ENCODE measurements at regions not wholly inside any gene's neighbourhood (a gene's known extent, or its start where the extent isn't known, plus 50 kb on each side); places are given as distances from the start of the nearest gene placed in this dataset.

- WGBS, 2 experiments, result 96 to 100% methylated on average over 3 of the region's 4 CpGs
- Histone ChIP-seq H3K36me3 (ENCODE audit: control insufficient read depth, insufficient read depth, low read length) (no peaks in the 10 kb centered on the region), H3K4me3 (ENCODE audit: insufficient read depth, low read depth, low read length) (no peak overlapping the region), H3K27me3 (ENCODE audit: control insufficient read depth, insufficient read depth, low read length, poor library complexity, severe bottlenecking) (no peaks in the 10 kb centered on the region), H3K9me3 (ENCODE audit: control insufficient read depth, low read length) (peaks cover 2% of the 10 kb centered on the region), H3K27ac (ENCODE audit: insufficient read depth, low read depth, low read length, poor library complexity, severe bottlenecking) (no peak overlapping the region), H3K4me1 (ENCODE audit: control insufficient read depth, insufficient read depth, low read length) (peaks cover 11% of the 10 kb centered on the region)
These were observed 268.4 kb upstream of the ARGLU1 start for GRCh38 chr13:106836186-106836802.

GRCh38 chr13:106835477-106835876, 267.5 kb upstream of the ARGLU1 start:
- no peak overlapping the region for H3K27ac ChIP-seq (ENCODE audit: insufficient read depth, low read depth, low read length, poor library complexity, severe bottlenecking)
- no peaks in the 10 kb centered on the region for H3K27me3 ChIP-seq (ENCODE audit: control insufficient read depth, insufficient read depth, low read length, poor library complexity, severe bottlenecking)
- H3K4me1 ChIP-seq (ENCODE audit: control insufficient read depth, insufficient read depth, low read length), result peaks cover 11% of the 10 kb centered on the region
- H3K9me3 ChIP-seq (ENCODE audit: control insufficient read depth, low read length), result peaks cover 2% of the 10 kb centered on the region
- H3K36me3 ChIP-seq (ENCODE audit: control insufficient read depth, insufficient read depth, low read length), result no peaks in the 10 kb centered on the region
- WGBS, 2 experiments, result 37 to 42% methylated on average over 1 of the region's 1 CpG
- no peak overlapping the region for H3K4me3 ChIP-seq (ENCODE audit: insufficient read depth, low read depth, low read length)

GRCh38 chr13:106821979-106822378, 254.0 kb upstream of the ARGLU1 start:
- Histone ChIP-seq H3K4me3 (ENCODE audit: insufficient read depth, low read depth, low read length) (no peak overlapping the region), H3K36me3 (ENCODE audit: control insufficient read depth, insufficient read depth, low read length) (no peaks in the 10 kb centered on the region), H3K27me3 (ENCODE audit: control insufficient read depth, insufficient read depth, low read length, poor library complexity, severe bottlenecking) (no peaks in the 10 kb centered on the region), H3K27ac (ENCODE audit: insufficient read depth, low read depth, low read length, poor library complexity, severe bottlenecking) (no peak overlapping the region), H3K9me3 (ENCODE audit: control insufficient read depth, low read length) (no peaks in the 10 kb centered on the region), H3K4me1 (ENCODE audit: control insufficient read depth, insufficient read depth, low read length) (no peaks in the 10 kb centered on the region)
- WGBS, 2 experiments, result 86% methylated on average over 6 to 8 of the region's 8 CpGs

- H3K4me3 ChIP-seq (ENCODE audit: insufficient read depth, low read depth, low read length), result no peak overlapping the region
- peaks cover 4% of the 10 kb centered on the region for H3K4me1 ChIP-seq (ENCODE audit: control insufficient read depth, insufficient read depth, low read length)
- H3K9me3 ChIP-seq (ENCODE audit: control insufficient read depth, low read length), result no peaks in the 10 kb centered on the region
- H3K36me3 ChIP-seq (ENCODE audit: control insufficient read depth, insufficient read depth, low read length), result no peaks in the 10 kb centered on the region
- 86% methylated on average over 6 of the region's 6 CpGs for WGBS, 2 experiments
- peaks cover 5% of the 10 kb centered on the region for H3K27me3 ChIP-seq (ENCODE audit: control insufficient read depth, insufficient read depth, low read length, poor library complexity, severe bottlenecking)
- H3K27ac ChIP-seq (ENCODE audit: insufficient read depth, low read depth, low read length, poor library complexity, severe bottlenecking), result no peak overlapping the region
These were observed 251.7 kb upstream of the ARGLU1 start for GRCh38 chr13:106819413-106820180.

GRCh38 chr13:106818971-106819370, 251.0 kb upstream of the ARGLU1 start:
- H3K27ac ChIP-seq (ENCODE audit: insufficient read depth, low read depth, low read length, poor library complexity, severe bottlenecking), result no peak overlapping the region
- WGBS, 2 experiments, result 90 to 95% methylated on average over 3 of the region's 3 CpGs

GRCh38 chr13:106815545-106815944, 247.6 kb upstream of the ARGLU1 start:
- no peak overlapping the region for H3K27ac ChIP-seq (ENCODE audit: insufficient read depth, low read depth, low read length, poor library complexity, severe bottlenecking)
- H3K4me1 ChIP-seq (ENCODE audit: control insufficient read depth, insufficient read depth, low read length), result peaks cover 4% of the 10 kb centered on the region
- H3K4me3 ChIP-seq (ENCODE audit: insufficient read depth, low read depth, low read length), result no peak overlapping the region
- no peaks in the 10 kb centered on the region for H3K9me3 ChIP-seq (ENCODE audit: control insufficient read depth, low read length)
- 23% methylated on average over 1 of the region's 1 CpG; no CpG with 5 or more reads in 1 of the 2 experiments for WGBS, 2 experiments
- no peaks in the 10 kb centered on the region for H3K36me3 ChIP-seq (ENCODE audit: control insufficient read depth, insufficient read depth, low read length)
- H3K27me3 ChIP-seq (ENCODE audit: control insufficient read depth, insufficient read depth, low read length, poor library complexity, severe bottlenecking), result peaks cover 29% of the 10 kb centered on the region

More at GRCh38 chr13:106818971-106819370, 251.0 kb upstream of the ARGLU1 start:
- no peaks in the 10 kb centered on the region for H3K9me3 ChIP-seq (ENCODE audit: control insufficient read depth, low read length)
- peaks cover 4% of the 10 kb centered on the region for H3K4me1 ChIP-seq (ENCODE audit: control insufficient read depth, insufficient read depth, low read length)
- H3K27me3 ChIP-seq (ENCODE audit: control insufficient read depth, insufficient read depth, low read length, poor library complexity, severe bottlenecking), result peaks cover 5% of the 10 kb centered on the region
- H3K4me3 ChIP-seq (ENCODE audit: insufficient read depth, low read depth, low read length), result no peak overlapping the region
- H3K36me3 ChIP-seq (ENCODE audit: control insufficient read depth, insufficient read depth, low read length), result no peaks in the 10 kb centered on the region

GRCh38 chr13:106814463-106814862, 246.5 kb upstream of the ARGLU1 start:
- peaks cover 33% of the 10 kb centered on the region for H3K27me3 ChIP-seq (ENCODE audit: control insufficient read depth, insufficient read depth, low read length, poor library complexity, severe bottlenecking)
- 65 to 68% methylated on average over 1 of the region's 1 CpG for WGBS, 2 experiments

GRCh38 chr13:106810069-106810468, 242.1 kb upstream of the ARGLU1 start:
- peaks cover 5% of the 10 kb centered on the region for H3K4me1 ChIP-seq (ENCODE audit: control insufficient read depth, insufficient read depth, low read length)
- H3K4me3 ChIP-seq (ENCODE audit: insufficient read depth, low read depth, low read length), result no peak overlapping the region

More at GRCh38 chr13:106814463-106814862, 246.5 kb upstream of the ARGLU1 start:
- no peaks in the 10 kb centered on the region for H3K36me3 ChIP-seq (ENCODE audit: control insufficient read depth, insufficient read depth, low read length)
- no peaks in the 10 kb centered on the region for H3K9me3 ChIP-seq (ENCODE audit: control insufficient read depth, low read length)
- no peak overlapping the region for H3K27ac ChIP-seq (ENCODE audit: insufficient read depth, low read depth, low read length, poor library complexity, severe bottlenecking)
- H3K4me3 ChIP-seq (ENCODE audit: insufficient read depth, low read depth, low read length), result no peak overlapping the region
- H3K4me1 ChIP-seq (ENCODE audit: control insufficient read depth, insufficient read depth, low read length), result peaks cover 9% of the 10 kb centered on the region

GRCh38 chr13:106804991-106805390, 237.1 kb upstream of the ARGLU1 start:
- Histone ChIP-seq H3K9me3 (ENCODE audit: control insufficient read depth, low read length) (no peaks in the 10 kb centered on the region), H3K4me1 (ENCODE audit: control insufficient read depth, insufficient read depth, low read length) (peaks cover 17% of the 10 kb centered on the region), H3K4me3 (ENCODE audit: insufficient read depth, low read depth, low read length) (no peak overlapping the region), H3K27me3 (ENCODE audit: control insufficient read depth, insufficient read depth, low read length, poor library complexity, severe bottlenecking) (peaks cover 42% of the 10 kb centered on the region), H3K36me3 (ENCODE audit: control insufficient read depth, insufficient read depth, low read length) (no peaks in the 10 kb centered on the region), H3K27ac (ENCODE audit: insufficient read depth, low read depth, low read length, poor library complexity, severe bottlenecking) (no peak overlapping the region)
- whole genome bisulfite sequencing, 2 experiments, result 40 to 54% methylated on average over 1 to 3 of the region's 3 CpGs

More at GRCh38 chr13:106810069-106810468, 242.1 kb upstream of the ARGLU1 start:
- Histone ChIP-seq H3K27me3 (ENCODE audit: control insufficient read depth, insufficient read depth, low read length, poor library complexity, severe bottlenecking) (peaks cover 66% of the 10 kb centered on the region), H3K27ac (ENCODE audit: insufficient read depth, low read depth, low read length, poor library complexity, severe bottlenecking) (no peak overlapping the region), H3K36me3 (ENCODE audit: control insufficient read depth, insufficient read depth, low read length) (no peaks in the 10 kb centered on the region), H3K9me3 (ENCODE audit: control insufficient read depth, low read length) (no peaks in the 10 kb centered on the region)
- 19 to 31% methylated on average over 3 of the region's 3 CpGs for WGBS, 2 experiments

GRCh38 chr13:106802917-106803316, 235.0 kb upstream of the ARGLU1 start:
- no peaks in the 10 kb centered on the region for H3K9me3 ChIP-seq (ENCODE audit: control insufficient read depth, low read length)
- 68 to 78% methylated on average over 6 of the region's 6 CpGs for WGBS, 2 experiments
- H3K4me1 ChIP-seq (ENCODE audit: control insufficient read depth, insufficient read depth, low read length), result peaks cover 25% of the 10 kb centered on the region
- H3K27me3 ChIP-seq (ENCODE audit: control insufficient read depth, insufficient read depth, low read length, poor library complexity, severe bottlenecking), result peaks cover 25% of the 10 kb centered on the region
- no peak overlapping the region for H3K27ac ChIP-seq (ENCODE audit: insufficient read depth, low read depth, low read length, poor library complexity, severe bottlenecking)
- no peaks in the 10 kb centered on the region for H3K36me3 ChIP-seq (ENCODE audit: control insufficient read depth, insufficient read depth, low read length)
- no peak overlapping the region for H3K4me3 ChIP-seq (ENCODE audit: insufficient read depth, low read depth, low read length)
